GM06990 (cell line): ENCODE measurements at regions not wholly inside any gene's neighbourhood (a gene's known extent, or its start where the extent isn't known, plus 50 kb on each side); places are given as distances from the start of the nearest gene placed in this dataset.

Experiments used
- DNase-seq: peaks from one replicate; pipeline ENCODE4 v3.0.0-alpha.2; 2011; ENCODE audit not compliant: insufficient read length; ENCODE audit errors: extremely low read depth
- H3K27me3 ChIP-seq: replicated peaks from 2 replicates; pipeline ENCODE4 v1.6.0; 2011; ENCODE audit warnings: low read length; ENCODE audit not compliant: control insufficient read depth, insufficient read depth
- H3K36me3 ChIP-seq: 2 replicates; pipeline ENCODE4 v1.5.1; 2011; ENCODE audit warnings: low read length; ENCODE audit not compliant: control insufficient read depth, insufficient read depth
- H3K4me3 ChIP-seq: replicated peaks from 2 replicates; pipeline ENCODE4 v1.5.1; 2011; ENCODE audit warnings: low read depth, mild to moderate bottlenecking, control low read depth, low read length
- TF ChIP-seq, protein P1 (sequence below): IDR thresholded peaks from 2 replicates; pipeline ENCODE4 v1.5.1; 2011; ENCODE audit warnings: low read length, control low read depth, mild to moderate bottlenecking, inconsistent platforms; ENCODE audit not compliant: insufficient read depth, poor library complexity, severe bottlenecking

GRCh38 chr10:10490581-10490980 is 527.1 kb upstream of the CELF2 start:
- DNase-seq = no peak
- Histone ChIP-seq H3K36me3 (no peaks in the 10 kb centered on the region), H3K4me3 (no peak overlapping the region), H3K27me3 (no peaks in the 10 kb centered on the region)
- TF ChIP-seq, protein P1, sequence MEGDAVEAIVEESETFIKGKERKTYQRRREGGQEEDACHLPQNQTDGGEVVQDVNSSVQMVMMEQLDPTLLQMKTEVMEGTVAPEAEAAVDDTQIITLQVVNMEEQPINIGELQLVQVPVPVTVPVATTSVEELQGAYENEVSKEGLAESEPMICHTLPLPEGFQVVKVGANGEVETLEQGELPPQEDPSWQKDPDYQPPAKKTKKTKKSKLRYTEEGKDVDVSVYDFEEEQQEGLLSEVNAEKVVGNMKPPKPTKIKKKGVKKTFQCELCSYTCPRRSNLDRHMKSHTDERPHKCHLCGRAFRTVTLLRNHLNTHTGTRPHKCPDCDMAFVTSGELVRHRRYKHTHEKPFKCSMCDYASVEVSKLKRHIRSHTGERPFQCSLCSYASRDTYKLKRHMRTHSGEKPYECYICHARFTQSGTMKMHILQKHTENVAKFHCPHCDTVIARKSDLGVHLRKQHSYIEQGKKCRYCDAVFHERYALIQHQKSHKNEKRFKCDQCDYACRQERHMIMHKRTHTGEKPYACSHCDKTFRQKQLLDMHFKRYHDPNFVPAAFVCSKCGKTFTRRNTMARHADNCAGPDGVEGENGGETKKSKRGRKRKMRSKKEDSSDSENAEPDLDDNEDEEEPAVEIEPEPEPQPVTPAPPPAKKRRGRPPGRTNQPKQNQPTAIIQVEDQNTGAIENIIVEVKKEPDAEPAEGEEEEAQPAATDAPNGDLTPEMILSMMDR = no peak

DNA sequence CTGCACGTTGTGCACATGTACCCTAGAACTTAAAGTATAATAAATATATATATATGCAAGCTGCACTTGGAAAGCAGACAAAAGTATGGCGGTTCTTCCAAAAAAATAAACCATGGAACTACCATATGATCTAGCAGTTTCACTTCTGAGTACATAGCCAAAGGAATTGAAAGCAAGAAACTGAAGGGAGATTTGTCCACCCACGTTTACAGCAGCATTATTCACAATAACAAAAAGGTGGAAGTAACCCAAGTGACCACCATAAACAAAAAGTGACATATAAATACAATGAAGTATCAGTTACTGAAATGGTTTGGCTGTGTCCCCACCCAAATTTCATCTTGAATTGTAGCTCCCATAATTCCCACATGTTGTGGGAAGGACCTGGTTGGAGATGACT is 525.3 kb upstream of the CELF2 start:
- TF ChIP-seq, protein P1 = no peak
- no peaks in the 10 kb centered on the region for H3K27me3 ChIP-seq
- no peaks in the 10 kb centered on the region for H3K36me3 ChIP-seq
- no peak overlapping the region for H3K4me3 ChIP-seq
- DNase-seq = no peak

- DNase-seq = no peak
- H3K36me3 ChIP-seq = no peaks in the 10 kb centered on the region
- TF ChIP-seq, protein P1 = no peak
Measured at GRCh38 chr10:10493833-10494232, 523.8 kb upstream of the CELF2 start.

DNA sequence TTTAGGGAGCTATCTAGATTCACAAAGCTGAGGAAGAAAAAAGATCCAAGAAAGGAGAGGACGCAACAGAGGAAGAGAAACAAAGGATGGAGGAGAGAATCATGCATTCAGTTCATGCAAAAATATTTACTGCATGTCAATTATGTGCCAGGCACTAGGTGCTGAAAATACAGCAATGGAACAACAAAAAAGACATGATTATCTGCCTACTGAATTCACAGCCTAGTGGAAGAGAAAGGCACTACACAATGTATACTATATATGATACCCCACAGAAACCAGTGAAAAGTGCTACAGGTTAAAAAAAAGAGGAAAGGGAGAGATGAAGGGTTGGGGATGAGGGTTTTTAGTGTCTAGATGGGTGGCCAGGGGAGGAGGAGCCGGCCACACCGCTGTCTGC is 520.4 kb upstream of the CELF2 start:
- H3K27me3 ChIP-seq = no peaks in the 10 kb centered on the region
- no peak for DNase-seq
- no peaks in the 10 kb centered on the region for H3K36me3 ChIP-seq
- H3K4me3 ChIP-seq = no peak overlapping the region
- TF ChIP-seq, protein P1 = no peak

More at GRCh38 chr10:10493833-10494232, 523.8 kb upstream of the CELF2 start:
- Histone ChIP-seq H3K4me3 (no peak overlapping the region), H3K27me3 (no peaks in the 10 kb centered on the region)

DNA sequence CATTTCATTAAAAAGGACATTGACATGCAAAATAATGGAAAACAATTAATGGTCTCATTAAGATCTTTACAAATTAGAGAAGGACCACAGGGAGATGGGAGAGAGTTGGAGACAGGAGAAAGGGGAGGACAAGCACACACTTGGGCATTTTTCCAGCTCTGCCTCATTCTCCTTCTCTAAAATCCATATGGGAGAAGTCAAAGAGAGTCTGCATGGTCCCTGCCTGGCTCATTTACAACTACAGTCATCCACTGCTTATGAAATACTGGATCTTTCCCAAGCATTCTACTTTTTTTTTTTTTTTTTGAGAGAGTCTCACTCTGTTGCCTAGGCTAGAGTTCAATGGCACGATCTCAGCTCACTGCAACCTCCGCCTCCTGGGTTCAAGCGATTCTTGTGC is 518.9 kb upstream of the CELF2 start:
- DNase-seq = no peak
- Histone ChIP-seq H3K27me3 (no peaks in the 10 kb centered on the region), H3K36me3 (no peaks in the 10 kb centered on the region), H3K4me3 (no peak overlapping the region)
- TF ChIP-seq, protein P1 = no peak

GRCh38 chr10:10499839-10500238 is 517.8 kb upstream of the CELF2 start:
- no peaks in the 10 kb centered on the region for H3K36me3 ChIP-seq
- H3K27me3 ChIP-seq = no peaks in the 10 kb centered on the region
- no peak for DNase-seq
- no peak overlapping the region for H3K4me3 ChIP-seq
- TF ChIP-seq, protein P1 = no peak
